Stimulated activated CD4-positive, alpha-beta T cell treated with anti-CD3 and anti-CD28 coated beads, Interleukin-12 subunit alpha, Interleukin-12 subunit beta, amount 100 ng/mL, for 24 hours (primary cell): ENCODE measurements at regions not wholly inside any gene's neighbourhood (a gene's known extent, or its start where the extent isn't known, plus 50 kb on each side); places are given as distances from the start of the nearest gene placed in this dataset.
"Not testable (repeated sequence)": the region's sequence is repeated elsewhere in the genome, so short reads cannot be mapped to it uniquely, and the experiment has no call there.

ENCODE experiments used
- DNase-seq, 2 experiments: peaks; one replicate each; pipeline ENCODE4 v3.0.0-alpha.2; 2020; ENCODE audit warnings: low read depth in 2 of 2

DNA sequence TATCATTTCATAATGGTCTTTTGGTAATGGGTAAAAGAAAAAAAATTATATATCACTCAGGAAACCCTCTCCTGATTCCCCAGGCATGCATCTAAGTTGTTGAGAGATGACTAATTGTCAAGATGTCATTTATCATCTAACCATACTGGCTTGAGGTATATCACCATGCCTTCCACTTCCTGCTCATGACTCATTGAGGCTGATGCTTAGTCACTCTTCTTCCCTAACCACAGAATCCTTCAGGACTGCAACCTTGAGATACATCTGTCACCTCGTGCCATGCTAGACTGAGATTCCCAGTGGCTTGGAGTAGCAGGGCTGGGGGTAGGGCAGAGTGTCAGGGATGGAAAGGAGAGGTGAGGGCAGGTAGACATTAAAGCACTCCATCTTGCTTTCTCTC is 782.5 kb upstream of the INTU start:
- no peak for DNase-seq

- DNase-seq = no peak
Observed at GRCh38 chr4:126851391-126851790, 781.4 kb upstream of the INTU start.

DNA sequence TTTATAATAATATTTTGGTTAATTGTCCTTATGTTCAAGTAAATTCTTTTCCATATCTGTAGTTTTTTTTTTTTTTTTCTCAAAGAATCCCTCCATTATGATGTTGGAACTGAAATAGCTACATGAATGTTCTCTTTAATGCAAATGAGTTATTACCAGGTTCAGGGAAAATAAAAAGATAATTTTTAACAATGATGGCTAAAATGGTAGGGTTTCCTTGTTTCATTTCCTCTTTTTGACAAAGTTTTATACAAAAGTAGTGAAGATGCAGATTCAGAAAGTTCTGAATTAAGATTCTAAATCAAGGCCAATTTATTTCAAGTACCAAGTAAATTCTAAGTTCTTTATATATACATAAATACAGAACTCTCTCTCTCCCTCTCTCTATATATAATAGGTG is 779.0 kb upstream of the INTU start:
- no peak for DNase-seq

- DNase-seq = no peak
Observed at GRCh38 chr4:126856906-126857305, 775.9 kb upstream of the INTU start.

- no peak for DNase-seq
Observed at GRCh38 chr4:126859314-126859713, 773.4 kb upstream of the INTU start.

DNA sequence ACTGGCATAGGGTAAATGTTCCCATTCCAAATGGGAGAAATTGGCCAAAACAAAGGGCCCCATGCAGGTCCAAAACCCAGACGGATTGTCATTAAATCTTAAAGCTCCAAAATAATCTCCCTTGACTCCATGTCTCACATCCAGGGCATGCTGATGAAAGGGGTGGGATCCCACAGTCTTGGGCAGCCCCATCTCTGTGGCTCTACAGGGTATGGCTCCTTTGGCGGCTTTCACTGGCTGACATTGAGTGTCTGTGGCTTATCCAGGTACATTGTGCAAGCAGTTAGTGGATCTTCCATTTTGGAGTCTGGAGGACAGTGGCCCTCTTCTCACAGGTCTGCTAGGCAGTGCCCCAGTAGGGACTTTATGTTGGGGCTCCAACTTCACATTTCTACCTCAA is 772.9 kb upstream of the INTU start:
- DNase-seq = no peak

DNA sequence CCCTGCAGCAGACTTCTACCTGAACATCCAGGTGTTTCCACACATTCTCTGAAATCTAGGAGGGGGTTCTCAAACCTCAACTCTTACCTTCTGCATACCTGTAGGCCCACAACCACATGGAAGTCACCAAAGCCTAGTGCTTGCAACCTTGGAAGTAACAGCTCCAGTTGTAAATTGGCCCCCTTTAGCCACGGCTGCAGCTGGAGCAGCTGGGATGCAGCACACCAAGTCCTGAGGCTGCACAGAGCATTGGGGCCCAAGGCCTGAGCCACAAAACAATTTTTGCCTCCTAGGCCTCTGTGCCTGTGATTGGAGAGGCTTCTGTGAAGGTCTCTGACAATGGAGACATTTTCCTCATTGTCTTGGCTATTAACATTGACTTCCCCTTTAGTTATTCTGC is 772.4 kb upstream of the INTU start:
- DNase-seq = no peak

DNA sequence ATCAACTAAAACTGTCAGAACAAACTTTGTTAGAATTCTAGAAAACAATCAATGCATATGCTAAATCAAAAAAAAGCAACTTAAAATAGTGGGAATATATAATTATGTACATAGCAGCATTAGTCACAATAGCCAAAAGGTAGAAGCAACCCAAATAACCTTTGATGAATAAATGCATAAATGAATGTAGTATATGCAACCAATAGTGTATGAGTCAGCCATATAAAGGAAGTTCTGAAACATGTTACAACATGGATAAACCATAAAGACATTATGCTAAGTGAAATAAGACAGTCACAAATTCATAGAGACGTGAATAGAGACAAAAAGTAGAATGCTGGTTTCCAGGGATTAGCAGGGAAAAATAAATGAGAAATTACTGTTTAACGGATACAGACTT is 762.8 kb upstream of the INTU start:
- no peak for DNase-seq

GRCh38 chr4:126871810-126872209 is 760.9 kb upstream of the INTU start:
- no peak for DNase-seq

DNA sequence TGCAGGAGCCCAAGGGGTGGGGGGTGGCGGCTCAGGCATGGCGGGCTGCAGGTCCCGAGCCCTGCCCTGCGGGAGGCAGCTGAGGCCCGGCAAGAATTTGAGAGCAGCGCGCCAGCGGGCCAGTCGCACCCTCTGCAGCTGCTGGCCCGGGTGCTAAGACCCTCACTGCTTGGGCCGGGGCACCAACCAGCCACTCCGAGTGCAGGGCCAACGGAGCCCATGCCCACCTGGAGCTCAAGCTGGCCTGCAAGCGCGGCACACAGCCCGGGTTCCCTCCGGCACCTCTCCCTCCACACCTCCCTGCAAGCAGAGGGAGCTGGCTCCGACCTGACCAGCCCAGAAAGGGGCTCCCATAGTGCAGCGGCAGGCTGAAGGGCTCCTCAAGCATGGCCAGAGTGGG is 758.2 kb upstream of the INTU start:
- no peak for DNase-seq

DNA sequence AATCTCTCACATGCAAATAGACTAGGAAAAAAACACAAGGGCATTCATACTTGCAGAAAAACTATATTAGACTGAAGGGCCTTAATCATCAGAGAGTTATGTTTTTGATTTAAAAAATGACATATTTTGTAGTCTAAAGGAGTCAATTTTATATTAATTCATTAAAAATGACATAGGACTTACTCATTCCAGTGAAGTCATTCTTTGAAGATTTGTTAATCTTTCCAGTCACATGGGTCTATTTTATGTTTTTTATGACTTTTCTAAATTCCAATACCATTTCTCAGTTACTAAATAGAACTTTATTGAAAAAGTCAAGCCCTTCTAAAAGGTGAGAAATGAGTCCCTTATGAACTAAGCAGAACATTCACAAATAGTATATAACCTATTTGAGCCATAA is 743.8 kb upstream of the INTU start:
- no peak for DNase-seq

DNA sequence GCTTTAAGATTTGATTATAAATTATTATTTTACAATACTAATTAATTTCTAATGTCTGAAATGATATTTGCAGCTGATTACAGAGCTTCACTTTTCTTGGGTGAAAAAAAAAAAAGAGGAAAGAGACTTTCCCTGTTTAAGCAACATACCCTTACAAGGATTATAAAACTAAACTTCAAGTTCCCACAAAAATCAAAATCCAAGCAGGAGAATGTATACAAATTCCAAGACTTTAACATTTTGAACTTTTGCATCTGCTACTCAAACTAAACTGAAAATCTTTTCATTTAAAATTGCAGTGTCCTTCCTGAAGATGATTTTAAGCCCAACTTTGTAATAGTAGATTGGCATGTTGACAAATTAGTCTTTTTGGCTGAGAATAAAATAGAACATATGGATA is 742.4 kb upstream of the INTU start:
- no peak for DNase-seq

- DNase-seq = no peak
Observed at GRCh38 chr4:126890994-126891393, 741.8 kb upstream of the INTU start.

- DNase-seq = no peak
Observed at GRCh38 chr4:126894963-126895362, 737.8 kb upstream of the INTU start.

DNA sequence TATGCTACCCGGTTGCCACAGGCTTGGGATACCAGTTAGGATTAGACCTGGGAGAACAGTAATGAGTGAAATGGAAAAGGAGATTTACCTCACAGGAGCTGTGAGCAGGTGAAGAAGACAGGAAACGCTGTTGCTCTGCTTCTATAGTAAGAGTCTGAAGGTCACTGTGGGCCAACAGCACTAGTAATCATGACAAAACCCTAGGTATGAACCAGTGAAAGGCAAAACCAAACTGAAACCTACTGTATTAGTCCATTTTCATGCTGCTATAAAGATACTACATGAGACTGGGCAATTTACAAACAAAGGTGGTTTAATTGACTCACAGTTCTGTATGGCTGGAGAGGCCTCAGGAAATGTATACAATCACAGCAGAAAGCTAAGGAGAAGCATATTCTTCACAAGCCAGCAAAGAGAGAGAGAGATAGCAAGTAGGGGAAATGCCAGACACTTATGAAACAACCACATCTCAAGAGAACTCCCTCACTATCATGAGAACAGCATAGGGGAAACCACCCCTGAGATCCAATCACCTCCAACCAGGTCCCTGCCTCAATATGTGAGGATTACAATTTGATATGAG is 736.7 kb upstream of the INTU start:
- DNase-seq = no peak

- no peak for DNase-seq
Observed at GRCh38 chr4:126897038-126897437, 735.7 kb upstream of the INTU start.

DNA sequence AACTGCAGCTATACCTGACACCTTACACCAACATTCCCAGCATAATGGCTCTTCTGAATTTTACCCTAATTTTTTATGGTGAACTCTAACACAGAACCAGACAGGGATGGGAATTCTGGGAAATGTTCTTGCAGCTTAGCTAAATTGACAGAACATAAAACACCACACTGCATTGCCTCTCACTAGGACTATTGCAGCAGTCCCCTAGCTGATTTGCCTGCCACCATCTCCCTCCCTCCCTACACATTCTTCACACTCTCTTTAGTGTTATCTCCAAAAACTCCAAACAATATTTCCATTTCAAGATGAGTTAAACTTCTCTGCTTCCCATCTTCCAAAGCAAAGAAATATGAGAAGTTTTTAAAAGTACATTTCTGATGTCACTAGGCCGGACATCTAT is 733.9 kb upstream of the INTU start:
- DNase-seq = no peak

DNA sequence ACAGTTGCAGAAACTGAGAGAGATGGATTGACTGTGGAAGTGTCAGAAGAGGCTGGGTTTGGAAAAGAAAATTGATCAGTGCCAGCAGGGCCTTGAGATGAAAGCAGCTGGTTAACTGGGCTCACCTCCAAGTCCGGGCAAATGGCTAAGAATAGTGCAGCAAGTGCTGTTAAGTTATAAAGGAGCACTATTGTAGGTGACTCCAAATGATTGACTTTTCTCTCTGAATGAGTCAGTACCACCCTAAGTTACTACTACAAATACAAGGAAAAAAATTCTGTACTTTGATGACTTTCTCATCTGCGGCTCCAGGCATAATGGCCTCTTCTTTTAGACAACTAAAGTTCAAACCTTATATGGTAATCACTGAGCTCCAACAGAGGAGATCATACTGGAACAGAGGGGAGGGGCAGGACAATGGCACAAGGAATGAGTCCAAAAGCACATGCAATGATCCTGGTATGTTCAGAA is 733.4 kb upstream of the INTU start:
- no peak for DNase-seq

GRCh38 chr4:126906466-126906865 is 726.3 kb upstream of the INTU start:
- no peak for DNase-seq

DNA sequence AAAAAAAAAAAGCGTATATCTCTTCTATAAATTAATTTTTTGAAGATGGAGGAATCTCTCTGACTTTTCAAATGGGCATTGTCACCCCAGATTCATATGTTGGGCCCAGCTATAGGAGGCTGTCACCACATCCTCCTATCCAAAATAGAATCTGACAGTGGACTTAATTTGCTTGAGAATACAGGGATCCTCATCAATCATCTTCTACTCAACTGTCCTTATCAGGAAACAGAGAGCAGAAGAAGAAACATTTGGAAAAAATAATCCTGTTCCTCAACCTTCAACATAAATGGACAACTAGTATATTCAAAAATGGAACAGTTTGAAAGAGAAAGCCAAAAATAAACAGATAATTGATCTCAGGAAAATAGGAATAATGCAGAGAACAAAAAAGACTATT is 725.4 kb upstream of the INTU start:
- no peak for DNase-seq

DNA sequence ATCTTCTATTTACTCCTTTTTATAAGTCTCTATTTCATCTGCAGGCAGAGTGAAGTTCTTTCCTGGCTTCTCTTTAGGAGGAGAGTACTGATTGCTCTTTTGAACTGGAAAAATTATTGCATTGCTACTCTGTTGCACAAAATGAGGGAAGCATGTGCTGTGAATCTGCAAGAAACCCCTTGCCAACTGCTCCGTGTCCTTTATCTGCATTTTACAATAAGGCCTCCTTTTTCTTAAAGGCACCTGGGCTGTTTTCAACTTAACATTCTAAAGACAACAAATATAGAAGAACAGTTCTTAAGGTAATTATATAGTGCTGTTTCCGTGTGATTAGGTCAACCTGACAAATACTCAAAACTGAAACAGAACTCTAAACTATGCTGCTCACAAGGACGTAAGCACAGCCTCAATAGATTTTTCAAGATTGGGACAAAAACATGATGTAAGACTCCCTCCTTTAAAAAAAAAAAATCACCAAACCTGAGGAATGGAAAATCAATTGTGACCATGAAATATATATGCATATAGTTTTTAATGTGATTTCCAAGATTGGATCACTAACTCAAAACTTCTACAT is 716.6 kb upstream of the INTU start:
- no peak for DNase-seq

DNA sequence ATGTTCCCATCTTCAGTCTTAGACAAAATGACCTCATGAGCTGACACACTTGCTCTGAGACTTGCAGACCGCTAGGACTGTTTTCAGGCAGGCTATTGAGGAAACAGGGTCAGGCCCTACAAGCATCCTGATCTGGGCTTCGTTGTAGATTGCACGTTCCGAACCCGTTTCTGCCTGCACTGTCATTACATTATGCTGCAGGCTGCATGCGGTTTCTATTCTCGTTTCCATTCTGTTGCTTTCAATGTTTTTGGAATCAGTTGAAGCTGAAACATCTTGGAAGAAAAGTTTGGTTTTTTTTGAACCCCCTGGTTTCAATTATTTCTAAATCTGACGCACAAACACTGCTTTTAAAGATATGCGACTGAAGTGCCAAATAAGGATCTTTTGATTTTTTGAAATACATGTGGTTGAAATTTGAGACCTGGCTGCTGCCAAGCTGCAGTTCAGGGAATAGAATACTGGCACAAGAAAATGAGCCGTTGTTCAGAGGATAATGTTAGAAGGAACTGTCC is 716.1 kb upstream of the INTU start:
- DNase-seq = no peak

- not testable (repeated sequence) for DNase-seq
Observed at GRCh38 chr4:126922328-126922938, 710.3 kb upstream of the INTU start.
